SK-N-SH (cell line): ENCODE measurements at regions not wholly inside any gene's neighbourhood (a gene's known extent, or its start where the extent isn't known, plus 50 kb on each side); places are given as distances from the start of the nearest gene placed in this dataset.

Source experiments
- CTCF ChIA-PET: fragments of 300-600, 350-600 bp; formaldehyde crosslinking; extraction: SDS; loops from one replicate; lab custom pipeline; 2021; lab: Yijun Ruan, JAX
- POLR2A ChIA-PET: fragments of 350-600 bp; sonication (Branson Sonifier 250); formaldehyde crosslinking; extraction: SDS; loops from one replicate; lab custom pipeline; 2020; ENCODE audit warnings: antibody characterized with exemption, inconsistent platforms; lab: Yijun Ruan, JAX
- DNase-seq: peaks from one replicate; pipeline ENCODE4 v3.0.0; 2012
- H2AFZ ChIP-seq: fragments of 200-600 bp; sonication (generic); 2 replicates; pipeline ENCODE4 v1.8.1; 2016; ENCODE audit warnings: antibody characterized with exemption, mild to moderate bottlenecking, low read depth
- H3F3A ChIP-seq: fragments of 200-600 bp; sonication (generic); replicated peaks from 2 replicates; pipeline ENCODE3; 2016; ENCODE audit warnings: antibody characterized with exemption, mild to moderate bottlenecking; ENCODE audit not compliant: insufficient read depth
- H3K27ac ChIP-seq, 2 experiments: fragments of 200-500 bp in 1 of 2; fragments of 200-600 bp in 1 of 2; sonication (Bioruptor generic) in 1 of 2; sonication (generic), shearing (Covaris generic) in 1 of 2; 2 replicates each; pipeline versions ENCODE4 v1.5.1 to v1.6.1; 2014 to 2016; ENCODE audit warnings: low read depth in 2 of 2, inconsistent platforms in 1 of 2, low read length in 1 of 2, mild to moderate bottlenecking in 1 of 2, mixed read lengths in 1 of 2
- H3K27me3 ChIP-seq: fragments of 200-600 bp; sonication (generic), shearing (Covaris generic); 2 replicates; pipeline ENCODE4 v1.6.1; 2016; ENCODE audit warnings: mixed run types; ENCODE audit not compliant: insufficient read depth
- H3K36me3 ChIP-seq, 2 experiments: fragments of 200-500 bp in 1 of 2; fragments of 200-600 bp in 1 of 2; sonication (Bioruptor generic) in 1 of 2; sonication (generic) in 1 of 2; replicated peaks in 1 of 2; 2 replicates each; pipeline versions ENCODE3 to v1.5.1; 2014 to 2016; ENCODE audit warnings: low read length in 1 of 2, mild to moderate bottlenecking in 1 of 2; ENCODE audit not compliant: insufficient read depth in 2 of 2, control insufficient read depth in 1 of 2
- H3K4me1 ChIP-seq, 2 experiments: fragments of 200-500 bp in 1 of 2; fragments of 200-600 bp in 1 of 2; sonication (Bioruptor generic) in 1 of 2; sonication (generic), shearing (Covaris generic) in 1 of 2; 2 replicates each; pipeline versions ENCODE4 v1.5.1 to v1.6.1; 2014 to 2016; ENCODE audit warnings: low read depth in 1 of 2, low read length in 1 of 2, mixed run types in 1 of 2; ENCODE audit not compliant: insufficient read depth in 2 of 2, control insufficient read depth in 1 of 2
- H3K4me2 ChIP-seq: fragments of 200-600 bp; sonication (generic), shearing (Covaris generic); 2 replicates; pipeline ENCODE4 v1.6.1; 2017; ENCODE audit warnings: mixed run types
- H3K4me3 ChIP-seq, 2 experiments: fragments of 200-500 bp in 1 of 2; fragments of 200-600 bp in 1 of 2; sonication (Bioruptor generic) in 1 of 2; sonication (generic), shearing (Covaris generic) in 1 of 2; 2 replicates each; pipeline versions ENCODE4 v1.5.1 to v1.8.1; 2014 to 2016; ENCODE audit warnings: low read depth in 2 of 2, inconsistent platforms in 1 of 2, low read length in 1 of 2, mild to moderate bottlenecking in 1 of 2, mixed read lengths in 1 of 2, moderate library complexity in 1 of 2
- H3K79me2 ChIP-seq: fragments of 200-600 bp; sonication (generic); 2 replicates; pipeline ENCODE4 v1.8.1; 2017; ENCODE audit warnings: mild to moderate bottlenecking; ENCODE audit not compliant: insufficient read depth
- H3K9ac ChIP-seq: fragments of 200-600 bp; sonication (generic); 2 replicates; pipeline ENCODE4 v1.6.1; 2017; ENCODE audit warnings: mixed run types
- H3K9me2 ChIP-seq: fragments of 200-600 bp; sonication (generic); 2 replicates; pipeline ENCODE4 v1.6.1; 2017; ENCODE audit warnings: mixed run types
- H3K9me3 ChIP-seq: fragments of 200-600 bp; sonication (generic); 2 replicates; pipeline ENCODE4 v1.6.1; 2017; ENCODE audit warnings: mixed run types, mild to moderate bottlenecking, moderate library complexity
- H4K20me1 ChIP-seq: fragments of 200-600 bp; sonication (generic); 2 replicates; pipeline ENCODE4 v1.6.1; 2017; ENCODE audit warnings: mild to moderate bottlenecking, mixed run types; ENCODE audit not compliant: insufficient read depth
- EP300 ChIP-seq, 2 experiments: IDR thresholded peaks; 2 replicates each; pipeline versions ENCODE4 v1.4.0 to v1.6.1; 2012; ENCODE audit warnings: borderline replicate concordance in 1 of 2, low read depth in 1 of 2, low read length in 1 of 2
- EZH2phosphoT487 ChIP-seq: fragments of 200-600 bp; sonication (generic); IDR thresholded peaks from 2 replicates; pipeline ENCODE4 v1.6.1; 2017; ENCODE audit warnings: low read depth, mixed run types, mild to moderate bottlenecking, antibody characterized with exemption, moderate library complexity, borderline replicate concordance
- MEF2A ChIP-seq: IDR thresholded peaks from 2 replicates; pipeline ENCODE4 v1.4.0; 2012; ENCODE audit warnings: low read depth, borderline replicate concordance
- MXI1 ChIP-seq: IDR thresholded peaks from 2 replicates; pipeline ENCODE4 v1.6.1; 2012; ENCODE audit warnings: mild to moderate bottlenecking, low read depth, low read length, improper control_type of control experiment
- NFIC ChIP-seq: IDR thresholded peaks from 2 replicates; pipeline ENCODE4 v1.4.0; 2012; ENCODE audit warnings: borderline replicate concordance
- NRF1 ChIP-seq: IDR thresholded peaks from 2 replicates; pipeline ENCODE4 v1.6.1; 2012; ENCODE audit warnings: low read depth, mild to moderate bottlenecking, low read length
- PBX3 ChIP-seq: IDR thresholded peaks from 2 replicates; pipeline ENCODE4; 2012
- RAD21 ChIP-seq: IDR thresholded peaks from 2 replicates; pipeline ENCODE4 v1.6.1; 2012; ENCODE audit warnings: mild to moderate bottlenecking, low read length
- TAF1 ChIP-seq: IDR thresholded peaks from 2 replicates; pipeline ENCODE4 v1.6.1; 2012; ENCODE audit warnings: low read depth, mild to moderate bottlenecking, low read length, moderate library complexity, borderline replicate concordance
- TCF12 ChIP-seq: IDR thresholded peaks from 2 replicates; pipeline ENCODE4 v1.4.0; 2012
- TEAD4 ChIP-seq: IDR thresholded peaks from 2 replicates; pipeline ENCODE4 v1.4.0; 2012; ENCODE audit warnings: mild to moderate bottlenecking, borderline replicate concordance; ENCODE audit not compliant: insufficient read depth
- ZBTB33 ChIP-seq: IDR thresholded peaks from 2 replicates; pipeline ENCODE4 v1.4.0; 2012; ENCODE audit warnings: low read depth, borderline replicate concordance
- WGBS: methylation state at CpG from one replicate; pipeline ENCODE4 v1.1.6; 2017; ENCODE audit warnings: low lambda C conversion rate; 5-methylcytosine and 5-hydroxymethylcytosine counted together
- TF ChIP-seq, protein P1 (sequence below): fragments of 200-600 bp; sonication (generic); IDR thresholded peaks from 2 replicates; pipeline ENCODE4 v1.6.1; 2017; ENCODE audit warnings: antibody characterized with exemption, mild to moderate bottlenecking, moderate library complexity

GRCh38 chr3:82628385-82629014 is 867.1 kb upstream of the GBE1 start:
- H3K9me2 ChIP-seq = no peaks in the 10 kb centered on the region; the same call in 1 of the 2 replicates
- 8% methylated on average over 4 of the region's 4 CpGs for WGBS
- H3K9me3 ChIP-seq = no peaks in the 10 kb centered on the region
- no peak overlapping the region for H3K4me3 ChIP-seq
- H3K79me2 ChIP-seq = no peaks in the 10 kb centered on the region
- no peaks in the 10 kb centered on the region for H3K4me1 ChIP-seq
- no peak overlapping the region for H3K27ac ChIP-seq
- H3K4me2 ChIP-seq = no peak overlapping the region
- no peaks in the 10 kb centered on the region for H3K36me3 ChIP-seq
- no peak overlapping the region for H2AFZ ChIP-seq
- no peak for DNase-seq
- CTCF ChIA-PET = interaction anchor here (0.6 kb wide), 1 partner anchor 499 kb away, joined by 3 read pairs; no protein-coding TSS in a partner anchor
- H3F3A ChIP-seq = no peaks in the 10 kb centered on the region
- no peak overlapping the region for H3K9ac ChIP-seq
- no peaks in the 10 kb centered on the region for H4K20me1 ChIP-seq
- POLR2A ChIA-PET = no interaction called here
- no peak for TF ChIP-seq NRF1
- no peak for TF ChIP-seq EP300 (IDR thresholded peaks at IDR 0.05; ENCODE audit: borderline replicate concordance in 1 of 2, low read depth in 1 of 2, low read length in 1 of 2)
- TF ChIP-seq TEAD4 = no peak
- TF ChIP-seq PBX3 = no peak
- TF ChIP-seq ZBTB33 = no peak
- no peak for TF ChIP-seq EZH2phosphoT487
- no peak for TF ChIP-seq TCF12
- TF ChIP-seq TAF1 = no peak
- TF ChIP-seq, protein P1, sequence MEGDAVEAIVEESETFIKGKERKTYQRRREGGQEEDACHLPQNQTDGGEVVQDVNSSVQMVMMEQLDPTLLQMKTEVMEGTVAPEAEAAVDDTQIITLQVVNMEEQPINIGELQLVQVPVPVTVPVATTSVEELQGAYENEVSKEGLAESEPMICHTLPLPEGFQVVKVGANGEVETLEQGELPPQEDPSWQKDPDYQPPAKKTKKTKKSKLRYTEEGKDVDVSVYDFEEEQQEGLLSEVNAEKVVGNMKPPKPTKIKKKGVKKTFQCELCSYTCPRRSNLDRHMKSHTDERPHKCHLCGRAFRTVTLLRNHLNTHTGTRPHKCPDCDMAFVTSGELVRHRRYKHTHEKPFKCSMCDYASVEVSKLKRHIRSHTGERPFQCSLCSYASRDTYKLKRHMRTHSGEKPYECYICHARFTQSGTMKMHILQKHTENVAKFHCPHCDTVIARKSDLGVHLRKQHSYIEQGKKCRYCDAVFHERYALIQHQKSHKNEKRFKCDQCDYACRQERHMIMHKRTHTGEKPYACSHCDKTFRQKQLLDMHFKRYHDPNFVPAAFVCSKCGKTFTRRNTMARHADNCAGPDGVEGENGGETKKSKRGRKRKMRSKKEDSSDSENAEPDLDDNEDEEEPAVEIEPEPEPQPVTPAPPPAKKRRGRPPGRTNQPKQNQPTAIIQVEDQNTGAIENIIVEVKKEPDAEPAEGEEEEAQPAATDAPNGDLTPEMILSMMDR = no peak
- TF ChIP-seq MXI1 = no peak
- no peak for TF ChIP-seq NFIC
- no peak for TF ChIP-seq RAD21
- no peak for TF ChIP-seq MEF2A
- H3K27me3 ChIP-seq = no peaks in the 10 kb centered on the region
